CD8-positive, alpha-beta memory T cell (primary cell): ENCODE measurements at regions not wholly inside any gene's neighbourhood (a gene's known extent, or its start where the extent isn't known, plus 50 kb on each side); places are given as distances from the start of the nearest gene placed in this dataset.
A peak's percentile ranks its signal among the peaks of the same experiment; 100 is the strongest.

Source experiments
- CTCF ChIA-PET: fragments of 350-600 bp; sonication (Branson Sonifier 250); formaldehyde crosslinking; loops from one replicate; lab custom pipeline; 2021; ENCODE audit warnings: antibody characterized with exemption; lab: Charles Lee
- POLR2A ChIA-PET: fragments of 350-600 bp; sonication (Branson Sonifier 250); formaldehyde crosslinking; loops from one replicate; lab custom pipeline; 2021; ENCODE audit warnings: antibody characterized with exemption; lab: Charles Lee
- DNase-seq, 5 donors: peaks; one replicate each; pipeline versions ENCODE4 v3.0.0 to v3.0.0-alpha.2; 2020 to 2022; ENCODE audit warnings: mixed read lengths in 1 of 5
- H3K27ac ChIP-seq: one replicate; pipeline ENCODE4 v1.7.0; 2013; ENCODE audit warnings: low read depth, mild to moderate bottlenecking, low read length, moderate library complexity
- H3K27me3 ChIP-seq: 2 replicates; pipeline ENCODE4 v1.7.0; 2013; ENCODE audit warnings: low read length, mild to moderate bottlenecking; ENCODE audit not compliant: insufficient read depth, poor library complexity, severe bottlenecking
- H3K36me3 ChIP-seq: 2 replicates; pipeline ENCODE4 v1.7.0; 2013; ENCODE audit warnings: mild to moderate bottlenecking, low read length, moderate library complexity; ENCODE audit not compliant: insufficient read depth
- H3K4me1 ChIP-seq: 2 replicates; pipeline ENCODE4 v1.7.0; 2013; ENCODE audit warnings: mild to moderate bottlenecking, low read length, moderate library complexity; ENCODE audit not compliant: insufficient read depth
- H3K4me3 ChIP-seq: 2 replicates; pipeline ENCODE4 v1.7.0; 2013; ENCODE audit warnings: mild to moderate bottlenecking, low read length
- H3K9me3 ChIP-seq: 2 replicates; pipeline ENCODE4 v1.7.0; 2013; ENCODE audit warnings: mild to moderate bottlenecking, low read length
- H3K27ac Mint-ChIP-seq, 8 donors: one replicate each; pipeline ENCODE4 v1.8.0; 2020 to 2021; ENCODE audit warnings: mixed read lengths in 8 of 8, mild to moderate bottlenecking in 6 of 8, inconsistent platforms in 3 of 8, moderate library complexity in 3 of 8
- H3K27me3 Mint-ChIP-seq, 2 donors: one replicate each; pipeline ENCODE4 v1.8.0; 2020 to 2021; ENCODE audit warnings: mixed read lengths in 2 of 2, mild to moderate bottlenecking in 1 of 2, moderate library complexity in 1 of 2
- H3K36me3 Mint-ChIP-seq, 3 donors: one replicate each; pipeline ENCODE4 v1.8.0; 2020 to 2021; ENCODE audit warnings: mixed read lengths in 3 of 3, inconsistent platforms in 1 of 3, mild to moderate bottlenecking in 1 of 3
- H3K4me1 Mint-ChIP-seq, 3 donors: one replicate each; pipeline ENCODE4 v1.8.0; 2020 to 2021; ENCODE audit warnings: mixed read lengths in 3 of 3, inconsistent platforms in 1 of 3, mild to moderate bottlenecking in 1 of 3
- H3K4me3 Mint-ChIP-seq, 7 donors: one replicate each; pipeline ENCODE4 v1.8.0; 2020 to 2021; ENCODE audit warnings: mixed read lengths in 7 of 7, mild to moderate bottlenecking in 6 of 7, moderate library complexity in 4 of 7, inconsistent platforms in 2 of 7
- H3K9me3 Mint-ChIP-seq, 5 donors: one replicate each; pipeline ENCODE4 v1.8.0; 2020 to 2022; ENCODE audit warnings: mixed read lengths in 5 of 5, mild to moderate bottlenecking in 3 of 5, moderate library complexity in 2 of 5, inconsistent platforms in 1 of 5

GRCh38 chr11:104369761-104370160, 205.8 kb upstream of the PDGFD start:
- Histone ChIP-seq H3K27me3 (no peaks in the 10 kb centered on the region), H3K36me3 (no peaks in the 10 kb centered on the region), H3K4me3 (no peak overlapping the region), H3K9me3 (no peaks in the 10 kb centered on the region), H3K4me1 (no peaks in the 10 kb centered on the region), H3K27ac (no peak overlapping the region)
- no peaks in the 10 kb centered on the region for H3K4me1 Mint-ChIP-seq
- H3K36me3 Mint-ChIP-seq = no peaks in the 10 kb centered on the region
- peaks cover 0 to 2% (median 0%) of the 10 kb centered on the region in 5 donors for H3K9me3 Mint-ChIP-seq
- CTCF ChIA-PET = no interaction called here
- DNase-seq = no peak
- POLR2A ChIA-PET = no interaction called here
- no peak overlapping the region for H3K27ac Mint-ChIP-seq
- no peak overlapping the region for H3K4me3 Mint-ChIP-seq
- H3K27me3 Mint-ChIP-seq = peaks cover 2 to 3% of the 10 kb centered on the region in 2 donors

GRCh38 chr11:104366321-104366734, 202.4 kb upstream of the PDGFD start:
- H3K4me3 Mint-ChIP-seq = no peak overlapping the region
- H3K27ac ChIP-seq = no peak overlapping the region
- H3K4me3 ChIP-seq = no peak overlapping the region
- no peaks in the 10 kb centered on the region for H3K36me3 ChIP-seq
- no peaks in the 10 kb centered on the region for H3K9me3 ChIP-seq
- no peak for DNase-seq
- H3K27me3 Mint-ChIP-seq = peaks cover 2 to 6% of the 10 kb centered on the region in 2 donors
- no peak overlapping the region for H3K27ac Mint-ChIP-seq
- no peaks in the 10 kb centered on the region for H3K4me1 ChIP-seq
- CTCF ChIA-PET = no interaction called here
- H3K36me3 Mint-ChIP-seq = no peaks in the 10 kb centered on the region
- POLR2A ChIA-PET = no interaction called here
- no peaks in the 10 kb centered on the region for H3K27me3 ChIP-seq
- no peaks in the 10 kb centered on the region for H3K4me1 Mint-ChIP-seq
- peaks cover 0 to 2% (median 0%) of the 10 kb centered on the region in 5 donors for H3K9me3 Mint-ChIP-seq

GRCh38 chr11:104365676-104366075, 201.7 kb upstream of the PDGFD start:
- Mint-ChIP-seq H3K27me3 (peaks cover 2 to 6% of the 10 kb centered on the region in 2 donors), H3K4me1 (no peaks in the 10 kb centered on the region), H3K36me3 (no peaks in the 10 kb centered on the region), H3K9me3 (peaks cover 0 to 2% (median 0%) of the 10 kb centered on the region in 5 donors), H3K27ac (no peak overlapping the region), H3K4me3 (no peak overlapping the region)
- Histone ChIP-seq H3K4me1 (no peaks in the 10 kb centered on the region), H3K27me3 (no peaks in the 10 kb centered on the region), H3K36me3 (no peaks in the 10 kb centered on the region), H3K27ac (no peak overlapping the region), H3K9me3 (no peaks in the 10 kb centered on the region), H3K4me3 (no peak overlapping the region)
- POLR2A ChIA-PET = no interaction called here
- CTCF ChIA-PET = no interaction called here
- DNase-seq = no peak

GRCh38 chr11:104361975-104362374, 198.0 kb upstream of the PDGFD start:
- Mint-ChIP-seq H3K4me3 (no peak overlapping the region), H3K4me1 (no peaks in the 10 kb centered on the region), H3K27ac (no peak overlapping the region), H3K27me3 (peaks cover 2 to 4% of the 10 kb centered on the region in 2 donors), H3K36me3 (no peaks in the 10 kb centered on the region), H3K9me3 (peaks cover 0 to 2% (median 0%) of the 10 kb centered on the region in 5 donors)
- Histone ChIP-seq H3K27me3 (no peaks in the 10 kb centered on the region), H3K9me3 (no peaks in the 10 kb centered on the region), H3K36me3 (no peaks in the 10 kb centered on the region), H3K4me3 (no peak overlapping the region), H3K4me1 (no peaks in the 10 kb centered on the region), H3K27ac (no peak overlapping the region)
- CTCF ChIA-PET = no interaction called here
- DNase-seq = no peak
- POLR2A ChIA-PET = no interaction called here

GRCh38 chr11:104352036-104352435, 188.1 kb upstream of the PDGFD start:
- DNase-seq = no peak
- Mint-ChIP-seq H3K9me3 (peaks cover 4 to 11% (median 10%) of the 10 kb centered on the region in 5 donors), H3K36me3 (no peaks in the 10 kb centered on the region), H3K4me1 (no peaks in the 10 kb centered on the region), H3K27ac (no peak overlapping the region), H3K27me3 (no peaks in the 10 kb centered on the region), H3K4me3 (no peak overlapping the region)
- no peaks in the 10 kb centered on the region for H3K36me3 ChIP-seq
- CTCF ChIA-PET = no interaction called here
- H3K27me3 ChIP-seq = no peaks in the 10 kb centered on the region
- H3K9me3 ChIP-seq = no peaks in the 10 kb centered on the region
- H3K4me3 ChIP-seq = no peak overlapping the region
- no peaks in the 10 kb centered on the region for H3K4me1 ChIP-seq
- POLR2A ChIA-PET = no interaction called here
- no peak overlapping the region for H3K27ac ChIP-seq

GRCh38 chr11:104343578-104343977, 179.6 kb upstream of the PDGFD start:
- ChIA-PET POLR2A (no interaction called here), CTCF (no interaction called here)
- H3K36me3 Mint-ChIP-seq = no peaks in the 10 kb centered on the region
- no peaks in the 10 kb centered on the region for H3K9me3 Mint-ChIP-seq
- no peak overlapping the region for H3K27ac Mint-ChIP-seq
- H3K4me3 Mint-ChIP-seq = no peak overlapping the region
- H3K36me3 ChIP-seq = no peaks in the 10 kb centered on the region
- peaks cover 0 to 5% (median 3%) of the 10 kb centered on the region in 3 donors for H3K4me1 Mint-ChIP-seq
- H3K27ac ChIP-seq = no peak overlapping the region
- H3K4me3 ChIP-seq = no peak overlapping the region
- H3K27me3 ChIP-seq = no peaks in the 10 kb centered on the region
- DNase-seq = no peak
- H3K9me3 ChIP-seq = no peaks in the 10 kb centered on the region
- no peaks in the 10 kb centered on the region for H3K4me1 ChIP-seq
- H3K27me3 Mint-ChIP-seq = no peaks in the 10 kb centered on the region

- POLR2A ChIA-PET = no interaction called here
- CTCF ChIA-PET = no interaction called here
- H3K4me3 Mint-ChIP-seq = no peak overlapping the region
- no peaks in the 10 kb centered on the region for H3K27me3 ChIP-seq
- H3K4me1 ChIP-seq = no peaks in the 10 kb centered on the region
- no peak overlapping the region for H3K27ac ChIP-seq
- H3K9me3 ChIP-seq = no peaks in the 10 kb centered on the region
- no peak overlapping the region for H3K4me3 ChIP-seq
- peaks cover 0 to 4% of the 10 kb centered on the region in 2 donors for H3K27me3 Mint-ChIP-seq
- no peaks in the 10 kb centered on the region for H3K36me3 Mint-ChIP-seq
- H3K4me1 Mint-ChIP-seq = peaks cover 0 to 5% (median 3%) of the 10 kb centered on the region in 3 donors
- no peak overlapping the region for H3K27ac Mint-ChIP-seq
- no peaks in the 10 kb centered on the region for H3K9me3 Mint-ChIP-seq
- no peaks in the 10 kb centered on the region for H3K36me3 ChIP-seq
- no peak for DNase-seq
These were observed 176.6 kb upstream of the PDGFD start for GRCh38 chr11:104340590-104340989.

GRCh38 chr11:104339380-104339831, 175.5 kb upstream of the PDGFD start:
- no peak overlapping the region for H3K4me3 ChIP-seq
- Mint-ChIP-seq H3K27me3 (peaks cover 0 to 4% of the 10 kb centered on the region in 2 donors), H3K9me3 (no peaks in the 10 kb centered on the region), H3K4me1 (peaks cover 0 to 5% (median 3%) of the 10 kb centered on the region in 3 donors), H3K27ac (no peak overlapping the region), H3K36me3 (no peaks in the 10 kb centered on the region), H3K4me3 (peak overlapping the region in 1 of 7 donors; percentile 33)
- POLR2A ChIA-PET = no interaction called here
- H3K4me1 ChIP-seq = no peaks in the 10 kb centered on the region
- H3K36me3 ChIP-seq = no peaks in the 10 kb centered on the region
- CTCF ChIA-PET = no interaction called here
- H3K27ac ChIP-seq = no peak overlapping the region
- DNase-seq = no peak
- H3K9me3 ChIP-seq = no peaks in the 10 kb centered on the region
- H3K27me3 ChIP-seq = no peaks in the 10 kb centered on the region

- Histone ChIP-seq H3K27ac (no peak overlapping the region), H3K27me3 (no peaks in the 10 kb centered on the region), H3K36me3 (no peaks in the 10 kb centered on the region), H3K4me3 (no peak overlapping the region), H3K4me1 (no peaks in the 10 kb centered on the region), H3K9me3 (no peaks in the 10 kb centered on the region)
- Mint-ChIP-seq H3K27me3 (peaks cover 0 to 4% of the 10 kb centered on the region in 2 donors), H3K4me3 (no peak overlapping the region), H3K36me3 (no peaks in the 10 kb centered on the region), H3K27ac (no peak overlapping the region), H3K9me3 (no peaks in the 10 kb centered on the region), H3K4me1 (peaks cover 0 to 5% (median 3%) of the 10 kb centered on the region in 3 donors)
- DNase-seq = no peak
- CTCF ChIA-PET = no interaction called here
- POLR2A ChIA-PET = no interaction called here
These were observed 174.2 kb upstream of the PDGFD start for GRCh38 chr11:104338186-104338585.
